COLO829 (cell line): ENCODE measurements at regions not wholly inside any gene's neighbourhood (a gene's known extent, or its start where the extent isn't known, plus 50 kb on each side); places are given as distances from the start of the nearest gene placed in this dataset.
"Not testable (repeated sequence)": the region's sequence is repeated elsewhere in the genome, so short reads cannot be mapped to it uniquely, and the experiment has no call there.

Experiments used
- DNase-seq: peaks from one replicate; pipeline ENCODE4 v3.0.0; 2012; ENCODE audit warnings: low spot score

- no peak for DNase-seq
These were observed 523.7 kb downstream of the FAM181B start for GRCh38 chr11:82210011-82210410.

- no peak for DNase-seq
These were observed 538.4 kb downstream of the FAM181B start for GRCh38 chr11:82195283-82195682.

GRCh38 chr11:82194521-82194920 lies 539.1 kb downstream of the FAM181B start:
- DNase-seq = no peak

- DNase-seq = no peak
These were observed 542.0 kb downstream of the FAM181B start for GRCh38 chr11:82191695-82192094.

- no peak for DNase-seq
These were observed 547.7 kb downstream of the FAM181B start for GRCh38 chr11:82185925-82186324.

- no peak for DNase-seq
These were observed 548.7 kb downstream of the FAM181B start for GRCh38 chr11:82184966-82185365.

GRCh38 chr11:82183346-82183745 lies 550.3 kb downstream of the FAM181B start:
- DNase-seq = no peak

- not testable (repeated sequence) for DNase-seq
These were observed 551.0 kb downstream of the FAM181B start for GRCh38 chr11:82182697-82183096.

- not testable (repeated sequence) for DNase-seq
These were observed 551.9 kb downstream of the FAM181B start for GRCh38 chr11:82181796-82182195.

GRCh38 chr11:82176945-82177344 lies 556.7 kb downstream of the FAM181B start:
- DNase-seq = no peak

GRCh38 chr11:82176365-82176764 lies 557.3 kb downstream of the FAM181B start:
- no peak for DNase-seq

GRCh38 chr11:82174610-82175009 lies 559.1 kb downstream of the FAM181B start:
- no peak for DNase-seq

GRCh38 chr11:82146789-82147188 lies 586.9 kb downstream of the FAM181B start:
- no peak for DNase-seq

GRCh38 chr11:82118946-82119345 lies 614.7 kb downstream of the FAM181B start:
- no peak for DNase-seq

- no peak for DNase-seq
These were observed 616.3 kb downstream of the FAM181B start for GRCh38 chr11:82117362-82117761.

GRCh38 chr11:82105331-82105998 lies 628.2 kb downstream of the FAM181B start:
- DNase-seq = no peak

GRCh38 chr11:82092904-82093303 lies 640.8 kb downstream of the FAM181B start:
- no peak for DNase-seq

GRCh38 chr11:82089426-82089825 lies 644.2 kb downstream of the FAM181B start:
- DNase-seq = no peak

GRCh38 chr11:82085493-82085892 lies 648.2 kb downstream of the FAM181B start:
- DNase-seq = no peak

GRCh38 chr11:82082976-82083375 lies 650.7 kb downstream of the FAM181B start:
- DNase-seq = no peak

GRCh38 chr11:82080160-82080559 lies 653.5 kb downstream of the FAM181B start:
- no peak for DNase-seq

- no peak for DNase-seq
These were observed 657.5 kb downstream of the FAM181B start for GRCh38 chr11:82076126-82076525.

- DNase-seq = no peak
These were observed 674.2 kb downstream of the FAM181B start for GRCh38 chr11:82059505-82059904.

- DNase-seq = no peak
These were observed 677.2 kb downstream of the FAM181B start for GRCh38 chr11:82056450-82056849.
